ENCODE measurements at regions not wholly inside any gene's neighbourhood (a gene's known extent, or its start where the extent isn't known, plus 50 kb on each side); places are given as distances from the start of the nearest gene placed in this dataset.
"Not testable (repeated sequence)": the region's sequence is repeated elsewhere in the genome, so short reads cannot be mapped to it uniquely, and the experiment has no call there.

- no peak for DNase-seq (ENCODE audit: low read depth in 2 of 2)
Observed at GRCh38 chr10:81439445-81439844, 435.5 kb upstream of the NRG3 start.

GRCh38 chr10:81441624-81442023 lies 433.4 kb upstream of the NRG3 start:
- not testable (repeated sequence) for DNase-seq (ENCODE audit: low read depth in 2 of 2)

GRCh38 chr10:81444242-81444929 lies 430.6 kb upstream of the NRG3 start:
- no peak for DNase-seq (ENCODE audit: low read depth in 2 of 2)

GRCh38 chr10:81450651-81451050 lies 424.3 kb upstream of the NRG3 start:
- DNase-seq (ENCODE audit: low read depth in 2 of 2) = no peak

- no peak for DNase-seq (ENCODE audit: low read depth in 2 of 2)
Observed at GRCh38 chr10:81472927-81473470, 402.0 kb upstream of the NRG3 start.

GRCh38 chr10:81473755-81474154 lies 401.2 kb upstream of the NRG3 start:
- DNase-seq (ENCODE audit: low read depth in 2 of 2) = no peak

GRCh38 chr10:81479316-81479715 lies 395.7 kb upstream of the NRG3 start:
- no peak for DNase-seq (ENCODE audit: low read depth in 2 of 2)

GRCh38 chr10:81496626-81497025 lies 378.4 kb upstream of the NRG3 start:
- no peak for DNase-seq (ENCODE audit: low read depth in 2 of 2)

GRCh38 chr10:81498011-81498551 lies 376.9 kb upstream of the NRG3 start:
- no peak for DNase-seq (ENCODE audit: low read depth in 2 of 2)

- DNase-seq (ENCODE audit: low read depth in 2 of 2) = no peak
Observed at GRCh38 chr10:81502677-81503359, 372.2 kb upstream of the NRG3 start.

- DNase-seq (ENCODE audit: low read depth in 2 of 2) = not testable (repeated sequence)
Observed at GRCh38 chr10:81505777-81506176, 369.2 kb upstream of the NRG3 start.

- no peak for DNase-seq (ENCODE audit: low read depth in 2 of 2)
Observed at GRCh38 chr10:81514811-81515210, 360.2 kb upstream of the NRG3 start.

- no peak for DNase-seq (ENCODE audit: low read depth in 2 of 2)
Observed at GRCh38 chr10:81520688-81521087, 354.3 kb upstream of the NRG3 start.

- DNase-seq (ENCODE audit: low read depth in 2 of 2) = no peak
Observed at GRCh38 chr10:81524467-81524866, 350.5 kb upstream of the NRG3 start.

- DNase-seq (ENCODE audit: low read depth in 2 of 2) = no peak
Observed at GRCh38 chr10:81532403-81532802, 342.6 kb upstream of the NRG3 start.

- DNase-seq (ENCODE audit: low read depth in 2 of 2) = no peak
Observed at GRCh38 chr10:81534991-81535390, 340.0 kb upstream of the NRG3 start.

- DNase-seq (ENCODE audit: low read depth in 2 of 2) = no peak
Observed at GRCh38 chr10:81541517-81541916, 333.5 kb upstream of the NRG3 start.

GRCh38 chr10:81546243-81546642 lies 328.8 kb upstream of the NRG3 start:
- no peak for DNase-seq (ENCODE audit: low read depth in 2 of 2)

- no peak for DNase-seq (ENCODE audit: low read depth in 2 of 2)
Observed at GRCh38 chr10:81548160-81548559, 326.8 kb upstream of the NRG3 start.

- DNase-seq (ENCODE audit: low read depth in 2 of 2) = no peak
Observed at GRCh38 chr10:81564143-81564542, 310.9 kb upstream of the NRG3 start.

GRCh38 chr10:81569488-81569887 lies 305.5 kb upstream of the NRG3 start:
- no peak for DNase-seq (ENCODE audit: low read depth in 2 of 2)

GRCh38 chr10:81570349-81570748 lies 304.6 kb upstream of the NRG3 start:
- no peak for DNase-seq (ENCODE audit: low read depth in 2 of 2)

Data from stimulated activated CD8-positive, alpha-beta memory T cell treated with anti-CD3 and anti-CD28 coated beads, Interleukin-7, amount 100 ng/mL, for 1 hour (primary cell).